ENCODE measurements at regions not wholly inside any gene's neighbourhood (a gene's known extent, or its start where the extent isn't known, plus 50 kb on each side); places are given as distances from the start of the nearest gene placed in this dataset.
"Not testable (repeated sequence)": the region's sequence is repeated elsewhere in the genome, so short reads cannot be mapped to it uniquely, and the experiment has no call there.

- DNase-seq = no peak
Observed at GRCh38 chr16:65583498-65583897, 461.6 kb upstream of the CDH11 start.

GRCh38 chr16:65579050-65579449, 457.2 kb upstream of the CDH11 start:
- DNase-seq = no peak

GRCh38 chr16:65576631-65577030, 454.8 kb upstream of the CDH11 start:
- DNase-seq = no peak

GRCh38 chr16:65576139-65576538, 454.3 kb upstream of the CDH11 start:
- no peak for DNase-seq

GRCh38 chr16:65574326-65574966, 452.6 kb upstream of the CDH11 start:
- DNase-seq = no peak

GRCh38 chr16:65572156-65572555, 450.3 kb upstream of the CDH11 start:
- no peak for DNase-seq

- DNase-seq = no peak
Observed at GRCh38 chr16:65570261-65570660, 448.4 kb upstream of the CDH11 start.

- no peak for DNase-seq
Observed at GRCh38 chr16:65559846-65560245, 438.0 kb upstream of the CDH11 start.

- DNase-seq = not testable (repeated sequence)
Observed at GRCh38 chr16:65549689-65550088, 427.8 kb upstream of the CDH11 start.

GRCh38 chr16:65548470-65548869, 426.6 kb upstream of the CDH11 start:
- no peak for DNase-seq

- DNase-seq = no peak
Observed at GRCh38 chr16:65547772-65548446, 426.0 kb upstream of the CDH11 start.

GRCh38 chr16:65546353-65546791, 424.5 kb upstream of the CDH11 start:
- no peak for DNase-seq

- no peak for DNase-seq
Observed at GRCh38 chr16:65545413-65545956, 423.6 kb upstream of the CDH11 start.

- no peak for DNase-seq
Observed at GRCh38 chr16:65543781-65544740, 422.2 kb upstream of the CDH11 start.

- DNase-seq = no peak
Observed at GRCh38 chr16:65541646-65542045, 419.8 kb upstream of the CDH11 start.

- DNase-seq = no peak
Observed at GRCh38 chr16:65540901-65541300, 419.0 kb upstream of the CDH11 start.

GRCh38 chr16:65538976-65539375, 417.1 kb upstream of the CDH11 start:
- no peak for DNase-seq

- no peak for DNase-seq
Observed at GRCh38 chr16:65537336-65537735, 415.5 kb upstream of the CDH11 start.

- no peak for DNase-seq
Observed at GRCh38 chr16:65534121-65534528, 412.3 kb upstream of the CDH11 start.

- no peak for DNase-seq
Observed at GRCh38 chr16:65532846-65533245, 411.0 kb upstream of the CDH11 start.

- no peak for DNase-seq
Observed at GRCh38 chr16:65532258-65532657, 410.4 kb upstream of the CDH11 start.

GRCh38 chr16:65531475-65531874, 409.6 kb upstream of the CDH11 start:
- DNase-seq = no peak

- no peak for DNase-seq
Observed at GRCh38 chr16:65525707-65526106, 403.8 kb upstream of the CDH11 start.
